Loucy (cell line): ENCODE measurements at regions not wholly inside any gene's neighbourhood (a gene's known extent, or its start where the extent isn't known, plus 50 kb on each side); places are given as distances from the start of the nearest gene placed in this dataset.

Source experiments
- H2AFZ ChIP-seq: fragments of 200-600 bp; sonication (generic); 2 replicates; pipeline ENCODE4 v1.6.0; 2016; ENCODE audit warnings: antibody characterized with exemption, mild to moderate bottlenecking, low read length, moderate library complexity
- H3F3A ChIP-seq: fragments of 200-600 bp; 2 replicates; pipeline ENCODE4 v1.6.0; 2016; ENCODE audit warnings: antibody characterized with exemption, low read depth, mild to moderate bottlenecking
- H3K27me3 ChIP-seq: fragments of 200-600 bp; sonication (generic); 2 replicates; pipeline ENCODE4 v1.6.1; 2014; ENCODE audit warnings: low read length, mild to moderate bottlenecking; ENCODE audit not compliant: insufficient read depth, poor library complexity, severe bottlenecking
- H3K36me3 ChIP-seq: fragments of 200-600 bp; sonication (generic); 2 replicates; pipeline ENCODE4 v1.6.1; 2016; ENCODE audit warnings: low read length; ENCODE audit not compliant: insufficient read depth
- H3K4me1 ChIP-seq: fragments of 200-600 bp; sonication (generic); 2 replicates; pipeline ENCODE4 v1.5.1; 2014; ENCODE audit warnings: low read length, mild to moderate bottlenecking; ENCODE audit not compliant: insufficient read depth, poor library complexity, severe bottlenecking
- H3K4me2 ChIP-seq: fragments of 200-600 bp; sonication (generic); 2 replicates; pipeline ENCODE4 v1.6.0; 2014; ENCODE audit warnings: antibody characterized with exemption, low read length, low read depth, mild to moderate bottlenecking; ENCODE audit not compliant: poor library complexity, severe bottlenecking
- H3K4me3 ChIP-seq: fragments of 200-600 bp; sonication (generic); 2 replicates; pipeline ENCODE4 v1.5.1; 2014; ENCODE audit warnings: low read length, mild to moderate bottlenecking, mixed read lengths; ENCODE audit not compliant: poor library complexity, severe bottlenecking
- H3K79me2 ChIP-seq: fragments of 200-600 bp; sonication (generic); 2 replicates; pipeline ENCODE4 v1.6.1; 2014; ENCODE audit warnings: low read length; ENCODE audit not compliant: insufficient read depth
- H3K9ac ChIP-seq: fragments of 200-600 bp; sonication (generic); 2 replicates; pipeline ENCODE4 v1.6.0; 2014; ENCODE audit warnings: mild to moderate bottlenecking, low read depth, low read length, moderate library complexity; ENCODE audit not compliant: poor library complexity, severe bottlenecking
- H3K9me2 ChIP-seq: fragments of 200-600 bp; sonication (generic); replicated peaks from 2 replicates; pipeline ENCODE4 v1.6.1; 2016; ENCODE audit warnings: low read depth, low read length, mixed read lengths
- H3K9me3 ChIP-seq: fragments of 200-600 bp; sonication (generic); 2 replicates; pipeline ENCODE4 v1.6.1; 2014; ENCODE audit warnings: mild to moderate bottlenecking, antibody characterized with exemption, low read length, low read depth; ENCODE audit not compliant: insufficient read depth
- H4K20me1 ChIP-seq: fragments of 200-600 bp; sonication (generic); 2 replicates; pipeline ENCODE4 v1.6.0; 2014; ENCODE audit warnings: antibody characterized with exemption, low read length, mild to moderate bottlenecking; ENCODE audit not compliant: insufficient read depth, poor library complexity, severe bottlenecking
- EZH2phosphoT487 ChIP-seq: fragments of 200-600 bp; IDR thresholded peaks from 2 replicates; pipeline ENCODE4 v1.6.1; 2018; ENCODE audit warnings: antibody characterized with exemption, mild to moderate bottlenecking, moderate library complexity, borderline replicate concordance
- TF ChIP-seq, protein P1 (sequence below): fragments of 200-600 bp; sonication (generic); conservative IDR thresholded peaks from 2 replicates; pipeline ENCODE4 v1.5.1; 2014; ENCODE audit warnings: mild to moderate bottlenecking, antibody characterized with exemption, low read length

DNA sequence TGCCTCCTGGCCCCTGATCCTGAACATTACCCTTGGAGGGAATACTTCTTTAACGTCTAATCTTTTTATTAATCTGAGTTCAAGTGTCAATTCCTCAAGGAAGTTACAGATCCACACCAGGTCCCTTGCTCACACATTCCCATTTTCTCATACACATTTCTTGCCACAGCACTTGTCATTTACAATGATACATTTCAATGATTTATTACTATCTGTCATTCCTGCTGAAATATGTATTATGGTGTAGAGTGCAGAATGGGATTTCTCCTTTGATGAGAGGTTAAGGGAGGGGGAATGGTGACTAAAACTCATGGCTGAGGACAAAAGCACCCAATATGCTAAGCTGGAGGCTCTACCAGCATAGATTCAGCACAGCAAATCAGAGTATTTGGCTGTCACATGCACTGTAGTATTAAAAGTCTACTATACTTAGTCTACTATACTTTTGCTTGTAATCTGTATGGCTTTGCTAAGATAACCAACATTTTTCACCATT, 982.5 kb downstream of the TTLL7 start:
- Histone ChIP-seq H3K4me1 (no peaks in the 10 kb centered on the region), H3F3A (no peaks in the 10 kb centered on the region), H3K4me3 (no peak overlapping the region), H3K4me2 (no peak overlapping the region), H3K36me3 (no peaks in the 10 kb centered on the region), H3K9me3 (no peaks in the 10 kb centered on the region), H3K9ac (no peak overlapping the region), H2AFZ (no peak overlapping the region), H4K20me1 (no peaks in the 10 kb centered on the region), H3K79me2 (no peaks in the 10 kb centered on the region), H3K27me3 (no peaks in the 10 kb centered on the region), H3K9me2 (no peaks in the 10 kb centered on the region)
- no peak for TF ChIP-seq EZH2phosphoT487
- TF ChIP-seq, protein P1, sequence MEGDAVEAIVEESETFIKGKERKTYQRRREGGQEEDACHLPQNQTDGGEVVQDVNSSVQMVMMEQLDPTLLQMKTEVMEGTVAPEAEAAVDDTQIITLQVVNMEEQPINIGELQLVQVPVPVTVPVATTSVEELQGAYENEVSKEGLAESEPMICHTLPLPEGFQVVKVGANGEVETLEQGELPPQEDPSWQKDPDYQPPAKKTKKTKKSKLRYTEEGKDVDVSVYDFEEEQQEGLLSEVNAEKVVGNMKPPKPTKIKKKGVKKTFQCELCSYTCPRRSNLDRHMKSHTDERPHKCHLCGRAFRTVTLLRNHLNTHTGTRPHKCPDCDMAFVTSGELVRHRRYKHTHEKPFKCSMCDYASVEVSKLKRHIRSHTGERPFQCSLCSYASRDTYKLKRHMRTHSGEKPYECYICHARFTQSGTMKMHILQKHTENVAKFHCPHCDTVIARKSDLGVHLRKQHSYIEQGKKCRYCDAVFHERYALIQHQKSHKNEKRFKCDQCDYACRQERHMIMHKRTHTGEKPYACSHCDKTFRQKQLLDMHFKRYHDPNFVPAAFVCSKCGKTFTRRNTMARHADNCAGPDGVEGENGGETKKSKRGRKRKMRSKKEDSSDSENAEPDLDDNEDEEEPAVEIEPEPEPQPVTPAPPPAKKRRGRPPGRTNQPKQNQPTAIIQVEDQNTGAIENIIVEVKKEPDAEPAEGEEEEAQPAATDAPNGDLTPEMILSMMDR = no peak

DNA sequence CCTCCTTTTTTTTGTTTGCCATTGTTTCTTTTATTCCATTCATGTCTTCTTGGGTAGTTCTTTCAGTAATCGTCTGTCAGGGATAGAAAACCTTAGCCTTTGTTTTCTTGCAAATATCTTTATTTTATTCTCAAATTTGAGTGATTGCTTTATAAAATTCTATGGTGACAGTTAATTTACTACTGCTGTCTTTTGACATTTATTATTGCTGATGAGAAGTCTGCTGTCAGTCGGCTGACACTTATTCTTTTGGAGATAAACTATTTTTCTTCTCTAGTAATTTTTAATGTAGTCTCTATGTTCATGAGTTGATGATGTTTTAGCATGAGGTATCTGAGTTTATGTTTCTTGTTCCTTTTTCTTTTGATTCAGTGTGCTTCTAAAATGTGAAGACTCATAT, 983.8 kb downstream of the TTLL7 start:
- no peaks in the 10 kb centered on the region for H3K9me3 ChIP-seq
- no peaks in the 10 kb centered on the region for H3F3A ChIP-seq
- no peak overlapping the region for H3K4me2 ChIP-seq
- no peaks in the 10 kb centered on the region for H3K36me3 ChIP-seq
- no peaks in the 10 kb centered on the region for H3K79me2 ChIP-seq
- TF ChIP-seq, protein P1 = no peak
- TF ChIP-seq EZH2phosphoT487 = no peak
- no peak overlapping the region for H2AFZ ChIP-seq
- no peaks in the 10 kb centered on the region for H3K4me1 ChIP-seq
- H3K9ac ChIP-seq = no peak overlapping the region
- no peaks in the 10 kb centered on the region for H4K20me1 ChIP-seq
- H3K27me3 ChIP-seq = no peaks in the 10 kb centered on the region
- no peak overlapping the region for H3K4me3 ChIP-seq
- H3K9me2 ChIP-seq = no peaks in the 10 kb centered on the region

DNA sequence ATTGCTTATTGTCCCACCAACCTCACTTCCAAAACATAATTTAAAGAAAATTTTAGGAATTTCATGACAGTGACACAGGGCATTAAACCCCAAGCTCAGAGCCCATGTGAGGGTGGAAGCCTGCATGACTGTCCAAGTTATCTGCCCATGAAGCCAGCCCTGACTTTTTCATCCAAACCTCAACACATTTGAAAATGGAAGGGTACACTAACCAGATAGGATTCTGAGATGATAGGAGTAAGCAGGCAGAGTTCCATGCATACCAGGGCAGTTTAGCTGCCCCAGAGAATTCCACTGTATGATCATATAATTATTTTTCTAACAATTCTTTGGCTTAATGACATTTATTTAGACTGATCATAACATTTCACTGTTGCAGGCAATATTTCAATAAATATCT, 986.0 kb downstream of the TTLL7 start:
- no peaks in the 10 kb centered on the region for H3F3A ChIP-seq
- no peaks in the 10 kb centered on the region for H3K9me3 ChIP-seq
- no peak for TF ChIP-seq EZH2phosphoT487
- TF ChIP-seq, protein P1 = no peak
- no peaks in the 10 kb centered on the region for H3K36me3 ChIP-seq
- H2AFZ ChIP-seq = no peak overlapping the region
- no peaks in the 10 kb centered on the region for H3K9me2 ChIP-seq
- no peak overlapping the region for H3K9ac ChIP-seq
- H3K27me3 ChIP-seq = no peaks in the 10 kb centered on the region
- no peaks in the 10 kb centered on the region for H4K20me1 ChIP-seq
- H3K79me2 ChIP-seq = no peaks in the 10 kb centered on the region
- H3K4me1 ChIP-seq = no peaks in the 10 kb centered on the region
- no peak overlapping the region for H3K4me3 ChIP-seq
- H3K4me2 ChIP-seq = no peak overlapping the region
